ENCODE measurements at regions not wholly inside any gene's neighbourhood (a gene's known extent, or its start where the extent isn't known, plus 50 kb on each side); places are given as distances from the start of the nearest gene placed in this dataset.

DNA sequence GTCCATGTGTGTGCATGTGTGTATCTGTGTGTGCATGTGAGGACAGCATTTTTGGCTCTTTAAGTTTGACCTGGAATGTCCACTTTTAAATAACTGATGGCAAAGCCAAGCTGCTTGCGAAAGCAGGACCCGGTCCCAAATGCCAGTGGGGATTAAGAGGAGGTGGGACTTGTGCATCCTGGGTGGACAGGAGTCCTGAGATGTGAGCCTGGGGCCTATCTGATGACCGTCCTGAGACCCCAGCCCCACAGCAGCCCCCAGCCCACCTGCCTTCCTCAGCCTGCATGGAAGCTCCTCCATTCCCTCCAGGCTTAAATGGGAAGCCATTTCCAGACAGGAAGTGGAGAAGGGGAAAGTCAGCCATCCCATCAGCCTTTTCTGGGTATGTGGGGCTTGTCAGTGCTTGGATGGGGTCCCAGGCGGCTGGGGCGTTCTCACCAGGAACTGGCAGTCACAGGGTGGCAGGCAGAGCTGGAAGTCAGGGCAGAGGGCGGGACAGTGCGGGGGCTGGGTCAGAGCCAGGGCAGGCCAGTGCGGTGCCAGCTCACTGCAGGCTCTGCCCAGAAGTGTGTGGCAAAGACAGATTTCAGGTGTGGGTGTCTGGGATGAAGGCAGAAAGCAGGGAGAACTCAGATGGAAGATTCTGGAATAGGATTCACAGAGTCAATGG lies 117.8 kb downstream of the ACKR3 start:
- TF ChIP-seq ZNF274 (IDR thresholded peaks at IDR 0.05; ENCODE audit: low read depth, low read length), result no peak
- no peak for TF ChIP-seq YY1 (IDR thresholded peaks at IDR 0.05; ENCODE audit: insufficient read depth, insufficient read length)
- no peak for TF ChIP-seq SUZ12 (IDR thresholded peaks at IDR 0.05; ENCODE audit: extremely low read depth, insufficient read depth, insufficient read length)

All from NT2/D1 (cell line).